Gastrocnemius medialis (tissue), 4 donors: ENCODE measurements at regions not wholly inside any gene's neighbourhood (a gene's known extent, or its start where the extent isn't known, plus 50 kb on each side); places are given as distances from the start of the nearest gene placed in this dataset.

Experiments
- POLR2A ChIP-seq, 2 donors: fragments of 450-650 bp; IDR thresholded peaks; one replicate each; pipeline ENCODE4 v1.6.1; 2017; ENCODE audit warnings: antibody characterized with exemption in 2 of 2, mild to moderate bottlenecking in 2 of 2, moderate library complexity in 2 of 2
- TF ChIP-seq, protein P1 (sequence below), 5 experiments: fragments of 450-650 bp in 3 of 5; fragments of 200-600 bp in 2 of 5; sonication (generic) in 2 of 5; IDR thresholded peaks in 4 of 5; conservative IDR thresholded peaks in 1 of 5; 1 replicate in 4 of 5; 2 replicates in 1 of 5; pipeline ENCODE4 v1.5.1; 2016 to 2019; ENCODE audit warnings: antibody characterized with exemption in 5 of 5, mild to moderate bottlenecking in 3 of 5, moderate library complexity in 3 of 5

DNA sequence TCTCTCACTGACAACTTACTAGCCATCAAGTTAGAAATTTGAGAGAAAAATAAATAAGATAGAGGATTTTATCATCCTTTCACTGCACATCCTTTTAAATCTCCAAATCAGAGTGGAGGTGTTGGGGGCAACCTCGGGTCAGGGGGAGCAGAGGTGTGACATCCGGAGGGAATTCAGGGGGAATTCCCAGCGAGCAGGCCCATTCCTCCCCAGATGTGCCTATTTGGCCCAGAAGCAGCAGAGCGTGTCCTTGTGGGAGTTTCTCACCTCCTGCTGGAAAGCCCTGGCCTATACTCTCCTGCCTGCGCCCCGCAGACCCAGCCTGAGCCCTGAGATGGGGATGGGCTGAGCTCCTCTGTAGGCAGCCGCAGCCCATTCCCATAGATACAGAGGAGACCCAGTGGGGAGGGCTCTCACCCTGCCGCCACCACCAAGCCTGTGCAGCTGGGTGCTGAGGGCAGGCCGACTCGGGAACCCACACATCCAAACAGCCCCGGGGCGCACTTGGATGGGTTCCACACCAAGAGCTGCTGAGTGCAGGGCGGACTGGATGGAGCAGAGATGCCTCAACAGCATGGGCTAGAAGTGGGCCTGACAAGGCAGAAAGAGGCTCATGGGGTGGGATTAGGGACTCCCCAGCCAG is 124.5 kb downstream of the CXCL12 start:
- no peak for TF ChIP-seq POLR2A (IDR thresholded peaks at IDR 0.05)
- TF ChIP-seq, protein P1, sequence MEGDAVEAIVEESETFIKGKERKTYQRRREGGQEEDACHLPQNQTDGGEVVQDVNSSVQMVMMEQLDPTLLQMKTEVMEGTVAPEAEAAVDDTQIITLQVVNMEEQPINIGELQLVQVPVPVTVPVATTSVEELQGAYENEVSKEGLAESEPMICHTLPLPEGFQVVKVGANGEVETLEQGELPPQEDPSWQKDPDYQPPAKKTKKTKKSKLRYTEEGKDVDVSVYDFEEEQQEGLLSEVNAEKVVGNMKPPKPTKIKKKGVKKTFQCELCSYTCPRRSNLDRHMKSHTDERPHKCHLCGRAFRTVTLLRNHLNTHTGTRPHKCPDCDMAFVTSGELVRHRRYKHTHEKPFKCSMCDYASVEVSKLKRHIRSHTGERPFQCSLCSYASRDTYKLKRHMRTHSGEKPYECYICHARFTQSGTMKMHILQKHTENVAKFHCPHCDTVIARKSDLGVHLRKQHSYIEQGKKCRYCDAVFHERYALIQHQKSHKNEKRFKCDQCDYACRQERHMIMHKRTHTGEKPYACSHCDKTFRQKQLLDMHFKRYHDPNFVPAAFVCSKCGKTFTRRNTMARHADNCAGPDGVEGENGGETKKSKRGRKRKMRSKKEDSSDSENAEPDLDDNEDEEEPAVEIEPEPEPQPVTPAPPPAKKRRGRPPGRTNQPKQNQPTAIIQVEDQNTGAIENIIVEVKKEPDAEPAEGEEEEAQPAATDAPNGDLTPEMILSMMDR (IDR thresholded peaks at IDR 0.05 in 4 of 5, conservative IDR thresholded peaks at IDR 0.05 in 1 of 5) = no peak
